ENCODE measurements at regions not wholly inside any gene's neighbourhood (a gene's known extent, or its start where the extent isn't known, plus 50 kb on each side); places are given as distances from the start of the nearest gene placed in this dataset.

DNA sequence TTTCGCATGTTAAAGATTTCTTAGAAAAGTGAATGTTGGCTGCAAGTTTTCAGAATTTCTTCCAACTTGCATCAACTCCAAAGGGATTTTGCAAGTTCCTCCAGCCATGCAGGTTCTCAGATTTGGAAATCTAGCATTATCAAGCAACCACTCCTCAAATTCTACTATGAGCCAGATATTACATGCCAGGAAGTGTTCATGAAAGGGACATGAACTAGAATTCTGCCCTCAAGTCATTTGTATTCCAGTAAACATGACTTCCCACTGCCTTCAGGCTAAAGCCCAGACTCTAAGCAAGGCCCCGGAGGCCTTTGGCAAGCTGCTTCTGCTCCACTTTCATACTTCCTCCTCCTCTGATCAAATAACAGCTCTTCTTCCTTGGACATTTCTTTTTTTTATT is 111.3 kb upstream of the PAPPA start:
- intact Hi-C loops (cut with DNase I): no loop called here
- DNase-seq: no peak

DNA sequence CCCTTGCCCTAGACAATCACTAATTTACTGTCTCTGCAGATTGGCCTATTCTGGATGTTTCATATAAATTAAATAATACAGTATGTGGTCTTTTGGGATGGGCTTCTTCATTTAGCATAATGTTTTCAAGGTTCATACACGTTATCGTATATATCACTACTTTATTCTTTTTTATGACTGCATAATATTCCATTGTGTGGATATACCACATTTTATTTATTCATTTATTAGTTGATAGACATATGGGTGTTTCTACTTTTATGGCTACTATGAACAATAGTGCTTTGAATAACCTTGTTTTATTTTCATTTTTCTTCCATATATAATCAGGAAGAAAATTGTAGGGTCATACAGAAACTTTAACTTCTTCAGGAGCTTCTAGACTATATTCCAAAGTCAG is 108.5 kb upstream of the PAPPA start:
- DNase-seq: no peak
- intact Hi-C loops (cut with DNase I): no loop called here

DNA sequence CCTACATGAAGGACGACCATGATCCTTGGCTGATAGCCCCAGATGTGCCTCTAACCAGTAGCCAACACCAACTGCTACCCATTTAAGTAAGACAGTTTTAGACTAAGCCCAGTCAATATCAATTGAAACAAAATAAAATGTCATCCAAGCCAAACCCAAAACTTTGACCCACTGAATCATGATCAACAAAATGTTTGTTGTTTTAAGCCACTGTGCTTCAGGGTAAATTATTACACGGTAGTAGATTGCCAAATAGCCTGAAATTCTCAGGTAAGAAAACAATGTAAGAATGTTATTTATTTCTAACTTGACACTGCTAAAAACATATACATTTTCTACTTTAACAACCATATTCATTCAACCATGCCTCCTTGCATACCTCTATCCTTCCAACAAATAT is 105.5 kb upstream of the PAPPA start:
- intact Hi-C loops (cut with DNase I): no loop called here
- no peak for DNase-seq

DNA sequence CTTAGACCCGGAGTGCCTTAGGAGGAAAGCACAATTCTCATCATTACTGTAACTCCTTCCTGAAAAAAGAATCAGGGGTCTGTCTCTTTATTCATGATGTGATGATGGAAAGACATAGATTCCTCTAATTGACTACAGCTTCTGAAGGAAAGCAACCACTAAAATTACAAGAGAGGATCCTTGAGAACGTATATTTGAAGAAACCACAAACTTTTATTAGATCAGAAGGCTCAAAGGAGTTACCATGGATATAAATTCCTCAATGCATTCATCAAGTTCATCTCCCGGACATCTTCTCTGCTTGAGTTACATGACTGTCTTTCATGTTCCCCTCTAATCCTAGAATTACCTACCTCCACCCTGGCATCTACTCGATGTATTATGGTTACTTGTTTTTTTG is 104.1 kb upstream of the PAPPA start:
- DNase-seq: no peak
- intact Hi-C loops (cut with DNase I): no loop called here

DNA sequence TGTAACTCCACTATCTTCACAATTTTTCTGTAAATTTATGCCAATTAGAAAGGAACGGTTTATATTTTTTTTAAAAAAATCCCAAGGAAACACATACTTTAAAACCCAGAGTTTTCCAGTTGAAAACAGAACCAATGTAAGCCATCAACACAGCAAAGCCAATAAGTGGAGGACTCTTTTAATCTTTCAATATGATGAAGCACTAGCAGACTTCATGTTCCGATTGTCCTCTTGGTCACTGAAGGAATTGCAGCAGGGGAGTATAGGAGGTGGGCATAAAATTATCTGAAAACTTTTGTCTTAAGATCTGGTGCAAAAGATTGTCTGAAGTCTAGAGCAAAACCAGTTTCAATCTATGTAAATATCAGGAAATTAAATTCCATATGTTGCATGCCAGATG is 102.1 kb upstream of the PAPPA start:
- no peak for DNase-seq
- intact Hi-C loops (cut with DNase I): no loop called here

DNA sequence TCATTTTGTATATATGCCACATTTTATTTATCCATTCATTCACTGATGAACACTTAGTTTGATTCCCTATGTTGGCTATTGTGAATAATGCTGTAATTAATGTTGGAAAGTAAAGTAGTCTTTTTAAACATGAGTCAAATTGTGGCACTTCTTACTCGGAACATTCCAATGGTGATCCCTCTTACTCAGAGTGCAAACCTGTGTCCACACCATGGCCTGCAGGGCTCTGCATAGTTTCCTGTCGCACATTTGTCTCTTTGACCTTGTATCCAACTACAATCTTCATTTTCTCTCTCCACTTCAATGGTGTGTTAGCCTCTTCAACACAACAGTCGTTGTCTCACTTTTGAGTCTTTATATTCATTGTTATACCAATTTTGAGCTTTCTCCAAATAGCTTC is 98.1 kb upstream of the PAPPA start:
- intact Hi-C loops (cut with DNase I): no loop called here
- no peak for DNase-seq

DNA sequence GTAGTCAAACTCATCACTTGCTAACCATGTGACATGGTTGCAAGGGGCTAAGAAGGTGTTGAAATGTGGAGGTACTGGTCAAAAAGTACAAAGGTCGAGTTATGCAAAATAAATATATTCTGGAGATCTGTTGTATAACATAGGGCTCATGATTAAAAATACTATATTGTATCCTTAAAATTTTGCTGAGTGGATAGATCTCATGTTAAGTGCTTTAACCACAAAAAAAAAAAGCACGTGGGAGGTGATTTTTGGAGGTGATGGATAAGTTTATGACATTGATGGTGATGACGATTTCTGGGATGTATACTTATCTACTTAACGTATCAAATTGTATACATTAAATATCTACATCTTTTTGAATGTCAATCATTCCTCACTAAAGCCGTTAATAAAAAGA is 96.2 kb upstream of the PAPPA start:
- intact Hi-C loops (cut with DNase I): no loop called here
- no peak for DNase-seq

DNA sequence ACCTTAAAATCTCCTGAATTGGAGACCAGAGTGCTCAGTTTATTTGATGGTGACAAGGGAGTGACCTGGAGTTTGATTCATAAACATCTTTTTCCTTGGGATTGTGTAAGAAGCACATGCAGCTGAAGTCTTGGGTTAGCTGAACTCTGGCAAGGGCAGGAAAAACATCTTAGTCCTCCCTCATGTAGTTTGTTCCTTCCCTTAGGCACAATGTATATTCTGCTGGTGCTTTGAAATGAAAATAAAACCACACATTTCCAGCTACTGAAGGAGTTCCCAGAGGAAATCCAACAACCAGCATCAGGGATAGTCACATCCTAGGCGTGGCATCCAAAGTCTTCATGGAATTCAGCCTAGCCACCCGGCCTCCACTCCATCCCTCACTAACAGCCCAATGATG is 95.2 kb upstream of the PAPPA start:
- intact Hi-C loops (cut with DNase I): no loop called here
- DNase-seq: no peak

DNA sequence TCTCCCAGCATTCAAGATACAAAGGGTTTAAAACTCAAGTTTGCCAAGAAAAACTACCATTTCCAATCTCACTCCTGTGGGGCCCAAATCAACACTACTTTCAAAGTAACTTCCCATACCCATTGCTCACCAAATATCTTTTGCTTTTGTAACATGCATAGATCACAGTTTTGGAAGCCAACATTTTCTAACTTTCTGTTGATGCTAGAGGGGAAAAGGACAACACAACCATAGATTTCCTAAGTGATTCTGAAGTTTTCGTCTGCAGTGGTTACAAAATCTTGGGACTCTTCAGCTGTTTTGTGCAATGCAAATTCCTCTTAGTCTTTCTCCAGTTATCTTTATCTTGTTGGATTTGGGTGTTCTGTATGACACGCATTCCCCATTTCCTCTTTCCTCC is 94.1 kb upstream of the PAPPA start:
- no peak for DNase-seq
- intact Hi-C loops (cut with DNase I): no loop called here

DNA sequence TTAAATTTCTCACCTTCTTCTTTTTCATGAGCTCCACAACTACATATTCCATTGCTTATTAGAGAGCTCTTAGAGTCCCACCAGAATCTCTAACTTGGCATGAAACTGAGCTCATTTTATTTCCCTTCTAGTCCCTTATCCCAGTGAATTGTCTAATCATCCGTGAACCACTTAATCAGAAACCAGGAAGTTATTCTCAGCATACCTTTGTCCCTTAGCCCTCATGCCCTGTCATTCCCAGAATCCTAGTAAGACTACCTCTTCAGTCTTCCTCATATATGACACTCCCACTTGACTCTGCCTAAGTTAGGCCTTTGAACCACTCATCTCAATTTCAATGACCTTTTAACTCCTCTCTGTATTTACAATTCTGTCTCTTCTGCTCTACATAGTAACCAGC is 93.0 kb upstream of the PAPPA start:
- DNase-seq: no peak
- intact Hi-C loops (cut with DNase I): no loop called here

DNA sequence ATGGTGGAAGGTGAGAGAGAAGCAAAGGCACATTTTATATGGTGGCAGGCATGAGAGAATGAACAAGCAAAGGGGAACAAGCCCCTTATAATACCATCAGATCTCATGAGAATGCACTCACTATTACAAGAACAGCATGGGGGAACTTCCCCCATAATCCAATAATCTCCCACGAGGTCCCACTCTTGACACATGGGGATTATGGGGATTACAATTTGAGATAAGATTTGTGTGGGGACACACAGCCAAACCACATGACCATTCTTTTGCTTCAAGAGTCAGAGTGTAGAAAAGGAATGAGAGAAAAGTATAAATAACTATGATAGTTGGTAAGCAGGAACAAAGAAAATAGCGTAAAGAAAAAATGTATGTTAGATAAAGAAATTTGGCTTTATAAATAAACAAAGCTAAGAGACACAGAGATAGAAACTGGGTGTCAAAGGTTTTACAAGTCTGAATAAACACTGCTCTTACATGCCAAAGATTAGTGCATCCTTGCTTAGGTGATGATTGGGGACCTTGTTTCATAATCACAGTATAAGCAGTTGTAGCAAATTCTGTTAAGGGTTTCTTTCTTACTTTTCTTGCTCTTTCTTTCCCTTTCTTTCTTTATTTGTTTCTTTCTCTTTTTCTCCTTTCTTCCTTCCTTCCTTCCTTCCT is 91.9 kb upstream of the PAPPA start:
- intact Hi-C loops (cut with DNase I): no loop called here
- no peak for DNase-seq

DNA sequence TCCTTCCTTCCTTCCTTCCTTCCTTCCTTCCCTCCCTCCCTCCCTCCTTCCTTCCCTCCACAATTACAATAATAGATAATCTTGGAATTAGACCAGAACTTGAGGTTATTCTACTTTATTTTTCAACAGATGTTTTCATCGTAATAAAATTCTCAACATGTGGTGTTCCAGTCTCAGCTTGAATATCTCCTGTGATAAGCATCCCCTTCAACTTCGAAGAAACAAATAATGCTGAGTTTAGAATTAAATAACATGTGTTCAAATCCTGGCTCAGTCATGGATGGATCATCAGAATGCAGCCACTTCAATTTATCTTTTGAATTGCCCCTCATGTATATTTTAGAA is 91.4 kb upstream of the PAPPA start:
- intact Hi-C loops (cut with DNase I): no loop called here

DNA sequence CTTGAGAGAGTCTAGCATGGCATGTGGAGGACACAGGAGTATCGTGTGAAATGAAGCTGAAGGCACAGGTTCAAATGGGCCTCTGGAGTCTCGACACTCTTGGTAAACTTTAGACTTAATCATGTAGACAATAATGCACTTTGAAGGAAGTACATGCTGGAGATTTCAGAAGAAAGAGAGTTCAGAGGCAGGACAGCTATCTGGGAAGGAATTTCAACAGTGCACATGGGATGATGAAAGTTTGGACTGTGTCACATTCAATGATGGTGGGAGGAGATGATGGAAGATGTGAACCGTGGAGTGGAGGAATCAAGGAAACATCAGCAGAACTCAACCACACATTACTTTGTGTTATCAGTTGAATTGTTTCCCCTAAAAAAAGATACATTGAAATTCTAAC is 88.6 kb upstream of the PAPPA start:
- intact Hi-C loops (cut with DNase I): no loop called here
- no peak for DNase-seq

More for the DNA sequence above, 91.4 kb upstream of the PAPPA start:
- no peak for DNase-seq

DNA sequence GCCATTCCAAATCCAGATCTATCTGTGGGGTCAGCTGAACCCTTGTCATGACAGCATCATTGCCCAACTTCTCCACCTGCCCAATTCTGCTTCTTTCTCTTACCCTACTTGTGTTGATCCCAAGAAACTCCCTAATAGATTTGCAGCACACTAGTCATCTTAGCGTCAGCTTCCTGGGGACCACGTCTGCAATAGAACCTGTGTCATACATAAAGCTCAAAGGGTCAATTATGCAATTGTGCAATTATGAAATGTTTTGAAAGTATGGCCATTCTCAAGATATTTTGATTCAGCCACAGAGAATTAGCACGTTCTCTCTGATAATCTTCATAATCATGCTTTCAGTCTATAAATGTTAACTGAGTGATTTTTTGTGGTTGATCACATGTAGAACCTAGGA is 87.4 kb upstream of the PAPPA start:
- no peak for DNase-seq
- intact Hi-C loops (cut with DNase I): no loop called here

DNA sequence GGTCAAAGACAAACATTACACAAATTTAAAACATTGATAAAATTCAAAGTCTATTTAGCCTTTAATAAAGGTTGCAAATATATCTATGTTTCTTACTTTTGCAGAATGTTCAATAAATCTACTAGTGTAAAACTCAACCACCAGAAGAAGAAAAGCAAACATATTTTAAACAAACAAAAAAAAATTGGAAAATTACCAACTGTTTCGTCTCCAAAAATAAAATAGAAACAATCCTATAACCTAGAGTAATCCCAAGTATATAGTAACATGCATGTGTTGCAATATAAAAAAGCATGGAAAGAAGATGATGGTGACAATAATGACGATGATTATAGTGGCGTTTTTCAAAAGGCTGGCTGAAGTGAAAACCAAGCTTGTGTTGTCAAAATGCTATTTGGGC is 86.0 kb upstream of the PAPPA start:
- no peak for DNase-seq
- intact Hi-C loops (cut with DNase I): no loop called here

DNA sequence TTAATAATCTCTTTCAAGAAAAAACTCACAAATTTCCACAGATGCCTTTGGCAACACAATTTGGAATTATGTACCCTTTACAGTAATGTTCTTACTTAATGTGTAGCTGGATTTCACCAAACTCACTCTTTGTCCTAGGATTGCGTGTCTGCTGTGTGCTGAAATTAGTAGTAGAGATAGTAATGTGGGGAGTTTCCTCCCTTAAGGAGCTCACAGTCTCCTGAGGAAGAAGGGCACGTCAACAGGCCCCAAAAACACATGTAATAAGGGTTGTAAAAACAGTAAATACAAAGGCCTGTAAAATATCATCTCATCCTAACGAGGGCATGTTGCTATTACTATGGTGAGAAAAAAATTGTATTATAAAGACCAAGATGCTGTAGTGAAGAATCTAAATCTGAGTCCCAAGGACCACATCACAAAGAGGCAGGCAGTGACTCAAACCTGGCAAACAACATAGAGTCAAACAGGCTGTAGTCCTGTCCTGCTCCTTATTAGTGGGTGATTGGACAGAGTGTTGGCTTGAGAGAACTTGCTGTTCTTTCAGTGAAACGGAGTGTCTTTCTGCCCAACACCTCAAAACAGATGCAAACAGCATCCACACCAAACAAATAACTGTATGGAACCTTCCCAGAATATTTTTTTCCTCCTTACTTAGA is 83.2 kb upstream of the PAPPA start:
- DNase-seq: no peak
- intact Hi-C loops (cut with DNase I): no loop called here

DNA sequence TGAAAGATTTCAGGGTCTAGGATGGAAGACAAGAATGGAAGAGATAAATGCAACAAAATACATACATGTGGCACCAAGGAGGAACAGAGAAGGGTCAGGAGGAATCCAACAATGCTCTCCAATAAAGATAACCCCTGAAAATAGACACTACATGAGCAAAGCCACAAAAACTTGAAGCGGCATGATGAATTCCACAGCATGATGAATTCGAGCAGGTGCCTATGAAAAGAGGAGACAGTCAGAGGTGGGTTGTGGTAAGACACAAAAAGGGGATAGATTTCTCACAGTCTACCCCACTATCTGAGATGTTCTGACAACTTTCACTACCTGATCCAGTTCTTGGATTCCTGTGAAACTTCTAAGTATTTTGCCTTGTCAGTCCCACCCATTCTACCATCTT is 81.5 kb upstream of the PAPPA start:
- intact Hi-C loops (cut with DNase I): no loop called here
- DNase-seq: no peak

DNA sequence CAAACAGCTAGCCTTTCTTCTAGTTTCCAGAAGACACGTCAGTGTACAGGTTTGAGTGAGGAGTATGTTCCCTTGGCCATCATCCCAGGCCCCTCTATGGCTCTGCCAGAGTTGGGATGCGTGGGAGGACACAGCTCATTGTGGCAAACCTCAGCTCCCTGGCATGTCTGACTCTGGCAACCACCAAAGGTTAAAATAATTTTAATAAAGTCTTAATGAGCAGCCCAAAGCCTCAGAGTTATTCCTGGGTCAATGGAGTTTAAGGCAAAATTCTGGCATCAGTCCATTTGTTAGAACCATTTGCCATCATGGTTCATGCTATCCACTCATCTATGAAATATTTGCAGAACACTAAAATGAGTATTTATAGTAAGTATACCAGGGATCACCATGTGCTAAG is 79.8 kb upstream of the PAPPA start:
- DNase-seq: no peak
- intact Hi-C loops (cut with DNase I): no loop called here

DNA sequence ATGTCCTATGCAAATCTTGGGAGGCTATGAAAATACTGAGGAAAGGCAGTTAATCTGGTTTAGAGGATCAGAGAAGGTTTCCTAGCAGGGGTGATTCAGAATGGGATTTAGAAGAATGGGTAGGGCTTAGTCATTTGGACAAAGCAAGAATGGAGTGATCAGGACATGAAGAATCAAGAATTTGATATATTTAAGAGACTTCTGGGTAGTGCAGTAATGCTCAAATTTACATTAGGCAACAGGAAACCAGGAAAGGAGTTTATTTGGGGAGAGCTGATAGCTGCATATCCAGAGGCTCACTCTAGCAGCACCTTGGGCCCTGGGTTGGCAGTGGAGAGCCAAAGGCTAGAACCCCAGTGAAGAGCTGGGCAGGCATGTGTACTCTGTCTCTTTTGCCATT is 78.9 kb upstream of the PAPPA start:
- DNase-seq: no peak
- intact Hi-C loops (cut with DNase I): no loop called here

DNA sequence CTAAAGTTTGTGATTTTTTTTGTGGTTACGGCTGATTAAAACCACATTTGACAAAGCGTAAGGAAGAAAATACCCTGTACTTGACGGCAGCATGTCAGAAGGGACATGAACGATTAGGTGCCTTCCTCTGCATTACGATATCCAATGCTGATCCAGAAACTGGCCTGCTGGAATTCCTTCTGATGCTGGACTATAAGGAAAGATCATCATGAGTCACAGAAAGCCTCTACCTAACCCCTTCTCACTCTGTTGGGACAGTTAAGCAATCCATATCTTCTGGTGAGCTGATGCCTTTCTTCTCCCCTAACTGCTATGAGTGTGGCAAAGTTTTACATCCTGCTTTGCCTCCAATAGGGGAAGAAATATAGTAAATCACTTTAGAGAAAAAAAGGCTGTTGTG is 78.4 kb upstream of the PAPPA start:
- no peak for DNase-seq
- intact Hi-C loops (cut with DNase I): no loop called here

DNA sequence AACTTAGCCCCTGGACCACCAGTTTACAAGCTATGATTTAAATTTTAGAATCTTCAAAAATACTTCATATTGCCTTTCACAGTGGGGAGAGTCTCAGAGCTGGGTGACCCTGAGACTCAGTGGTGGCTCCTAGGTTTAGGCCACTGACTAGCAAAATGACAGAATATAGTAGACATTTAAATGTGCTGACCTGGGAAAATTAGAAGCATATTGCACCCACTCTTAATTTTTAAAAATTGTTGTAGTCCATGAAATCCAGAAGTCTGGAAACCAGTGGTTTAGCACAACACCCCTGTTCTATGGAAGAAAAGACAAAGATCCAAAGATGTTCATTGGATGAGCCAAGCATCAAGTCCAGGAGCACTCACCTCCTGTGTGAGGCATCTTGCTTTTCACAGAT is 75.0 kb upstream of the PAPPA start:
- intact Hi-C loops (cut with DNase I): no loop called here
- no peak for DNase-seq

DNA sequence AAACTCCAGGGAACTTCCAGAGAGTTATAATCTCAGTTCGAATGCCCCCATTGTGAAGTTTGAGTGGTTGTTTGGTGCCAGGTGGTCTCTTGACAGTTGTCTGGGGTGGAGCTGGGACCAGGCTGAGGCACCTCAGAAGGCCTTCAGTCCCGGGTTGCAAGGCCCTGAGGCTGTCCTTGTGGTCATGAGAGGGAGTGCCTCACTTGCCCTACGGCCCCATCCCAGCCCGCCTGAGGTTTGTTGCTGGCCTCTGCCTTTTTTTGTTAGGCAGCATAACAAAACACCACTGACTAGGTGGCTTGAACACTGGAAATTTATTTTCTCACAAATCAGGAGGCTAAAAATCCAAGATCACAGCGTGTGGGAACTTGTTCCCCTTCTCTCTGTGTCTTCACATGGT is 73.0 kb upstream of the PAPPA start:
- DNase-seq: no peak
- intact Hi-C loops (cut with DNase I): no loop called here

Measured in head of caudate nucleus (tissue), 42 donors.